ENCODE measurements at regions not wholly inside any gene's neighbourhood (a gene's known extent, or its start where the extent isn't known, plus 50 kb on each side); places are given as distances from the start of the nearest gene placed in this dataset.

GRCh38 chr9:129455151-129455995 is 165.5 kb downstream of the C9orf50 start:
- POLR2A ChIA-PET, result interaction anchor here (1.5 kb wide), 1 partner anchor 41 kb away, joined by 3 read pairs; no protein-coding TSS in a partner anchor
- Histone ChIP-seq H3K36me3 (ENCODE audit: control insufficient read depth in 2 of 2, insufficient read depth in 1 of 2, low read length in 2 of 2) (no peaks in the 10 kb centered on the region), H3K4me1 (ENCODE audit: control insufficient read depth, insufficient read depth, low read length) (peaks cover 16% of the 10 kb centered on the region), H3K27ac (ENCODE audit: extremely low read depth, low read depth, low read length) (no peak overlapping the region), H3K9me3 (ENCODE audit: control insufficient read depth, insufficient read depth, low read depth, low read length) (no peaks in the 10 kb centered on the region), H3K4me3 (ENCODE audit: low read depth, low read length) (no peak overlapping the region)
- CTCF ChIA-PET, result interaction anchor here (0.6 to 0.7 kb wide), 2 partner anchors 37 to 43 kb away, joined by 3 read pairs; no protein-coding TSS in a partner anchor
- TF ChIP-seq ZNF521 (tag by site-specific recombination; IDR thresholded peaks at IDR 0.05) (no peak), ZIC2 (tag by site-specific recombination; IDR thresholded peaks at IDR 0.05) (peak; percentile 23; the same call in 1 of the 2 replicates), WT1 (tag by site-specific recombination; IDR thresholded peaks at IDR 0.05) (peak; percentile 35; the same call in 1 of the 2 replicates), ZNF146 (tag by site-specific recombination; IDR thresholded peaks at IDR 0.05) (no peak), ZNF768 (tag by site-specific recombination; IDR thresholded peaks at IDR 0.05) (peak; percentile 73; the same call in 1 of the 2 replicates), KLF16 (tag by site-specific recombination; IDR thresholded peaks at IDR 0.05) (0 out of 2 replicates have a peak, but pooled peaks have one; percentile 29), ZNF202 (tag by site-specific recombination; IDR thresholded peaks at IDR 0.05; ENCODE audit: borderline replicate concordance) (no peak)

DNA sequence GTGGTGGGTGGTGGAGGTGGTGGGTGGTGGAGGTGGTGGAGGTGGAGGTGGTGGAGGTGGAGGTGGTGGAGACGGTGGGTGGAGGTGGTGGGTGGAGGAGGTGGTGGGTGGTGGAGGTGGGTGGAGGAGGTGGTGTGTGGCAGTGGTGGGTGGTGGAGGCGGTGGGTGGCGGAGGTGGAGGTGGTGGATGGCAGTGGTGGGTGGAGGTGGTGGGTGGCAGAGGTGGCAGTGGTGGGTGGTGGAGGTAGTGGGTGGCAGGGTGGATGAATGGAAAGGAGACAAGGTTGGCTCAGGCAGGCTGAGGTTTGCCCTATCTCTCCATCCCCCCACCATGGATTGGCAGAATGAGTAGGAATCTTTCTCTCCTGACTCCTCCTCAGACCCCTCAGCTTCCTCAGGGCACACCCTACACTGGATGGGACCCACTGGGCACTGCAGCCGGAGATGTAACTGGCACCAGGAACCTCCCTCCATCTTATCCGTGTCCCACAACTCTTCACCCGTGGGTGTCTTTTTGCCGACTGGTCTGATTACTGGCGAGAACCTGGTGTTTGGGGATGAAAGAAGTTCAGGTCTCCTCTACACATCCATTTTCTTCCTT is 166.3 kb downstream of the C9orf50 start:
- no peaks in the 10 kb centered on the region for H3K9me3 ChIP-seq (ENCODE audit: control insufficient read depth, insufficient read depth, low read depth, low read length)
- ChIA-PET CTCF (no interaction called here), POLR2A (interaction anchor here (1.5 kb wide), 1 partner anchor 42 kb away, joined by 3 read pairs; no protein-coding TSS in a partner anchor)
- H3K4me1 ChIP-seq (ENCODE audit: control insufficient read depth, insufficient read depth, low read length), result peaks cover 14% of the 10 kb centered on the region
- no peak overlapping the region for H3K4me3 ChIP-seq (ENCODE audit: low read depth, low read length)
- H3K27ac ChIP-seq (ENCODE audit: extremely low read depth, low read depth, low read length), result no peak overlapping the region
- H3K36me3 ChIP-seq (ENCODE audit: control insufficient read depth in 2 of 2, insufficient read depth in 1 of 2, low read length in 2 of 2), result no peaks in the 10 kb centered on the region
- TF ChIP-seq ZNF692 (tag by site-specific recombination; IDR thresholded peaks at IDR 0.05), result peak; percentile 39
- peak; percentile 55 for TF ChIP-seq ZNF366 (tag by site-specific recombination; conservative IDR thresholded peaks at IDR 0.05)
- TF ChIP-seq ZSCAN18 (tag by site-specific recombination; IDR thresholded peaks at IDR 0.05), result no peak
- no peak for TF ChIP-seq ZEB2 (tag by site-specific recombination; IDR thresholded peaks at IDR 0.05)
- TF ChIP-seq, protein P1, sequence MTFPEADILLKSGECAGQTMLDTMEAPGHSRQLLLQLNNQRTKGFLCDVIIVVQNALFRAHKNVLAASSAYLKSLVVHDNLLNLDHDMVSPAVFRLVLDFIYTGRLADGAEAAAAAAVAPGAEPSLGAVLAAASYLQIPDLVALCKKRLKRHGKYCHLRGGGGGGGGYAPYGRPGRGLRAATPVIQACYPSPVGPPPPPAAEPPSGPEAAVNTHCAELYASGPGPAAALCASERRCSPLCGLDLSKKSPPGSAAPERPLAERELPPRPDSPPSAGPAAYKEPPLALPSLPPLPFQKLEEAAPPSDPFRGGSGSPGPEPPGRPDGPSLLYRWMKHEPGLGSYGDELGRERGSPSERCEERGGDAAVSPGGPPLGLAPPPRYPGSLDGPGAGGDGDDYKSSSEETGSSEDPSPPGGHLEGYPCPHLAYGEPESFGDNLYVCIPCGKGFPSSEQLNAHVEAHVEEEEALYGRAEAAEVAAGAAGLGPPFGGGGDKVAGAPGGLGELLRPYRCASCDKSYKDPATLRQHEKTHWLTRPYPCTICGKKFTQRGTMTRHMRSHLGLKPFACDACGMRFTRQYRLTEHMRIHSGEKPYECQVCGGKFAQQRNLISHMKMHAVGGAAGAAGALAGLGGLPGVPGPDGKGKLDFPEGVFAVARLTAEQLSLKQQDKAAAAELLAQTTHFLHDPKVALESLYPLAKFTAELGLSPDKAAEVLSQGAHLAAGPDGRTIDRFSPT (tag by site-specific recombination; IDR thresholded peaks at IDR 0.05), result peak; percentile 69; the same call in 1 of the 2 replicates
- TF ChIP-seq, protein P2, sequence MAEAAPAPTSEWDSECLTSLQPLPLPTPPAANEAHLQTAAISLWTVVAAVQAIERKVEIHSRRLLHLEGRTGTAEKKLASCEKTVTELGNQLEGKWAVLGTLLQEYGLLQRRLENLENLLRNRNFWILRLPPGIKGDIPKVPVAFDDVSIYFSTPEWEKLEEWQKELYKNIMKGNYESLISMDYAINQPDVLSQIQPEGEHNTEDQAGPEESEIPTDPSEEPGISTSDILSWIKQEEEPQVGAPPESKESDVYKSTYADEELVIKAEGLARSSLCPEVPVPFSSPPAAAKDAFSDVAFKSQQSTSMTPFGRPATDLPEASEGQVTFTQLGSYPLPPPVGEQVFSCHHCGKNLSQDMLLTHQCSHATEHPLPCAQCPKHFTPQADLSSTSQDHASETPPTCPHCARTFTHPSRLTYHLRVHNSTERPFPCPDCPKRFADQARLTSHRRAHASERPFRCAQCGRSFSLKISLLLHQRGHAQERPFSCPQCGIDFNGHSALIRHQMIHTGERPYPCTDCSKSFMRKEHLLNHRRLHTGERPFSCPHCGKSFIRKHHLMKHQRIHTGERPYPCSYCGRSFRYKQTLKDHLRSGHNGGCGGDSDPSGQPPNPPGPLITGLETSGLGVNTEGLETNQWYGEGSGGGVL (tag by site-specific recombination; IDR thresholded peaks at IDR 0.05), result peak; percentile 31; the same call in 1 of the 2 replicates
- TF ChIP-seq KLF16 (tag by site-specific recombination; IDR thresholded peaks at IDR 0.05), result no peak
- TF ChIP-seq ZNF473 (tag by site-specific recombination; IDR thresholded peaks at IDR 0.05), result no peak
- TF ChIP-seq EGR2 (tag by site-specific recombination; IDR thresholded peaks at IDR 0.05; ENCODE audit: low read depth), result peak; percentile 97
- TF ChIP-seq KLF8 (tag by site-specific recombination; IDR thresholded peaks at IDR 0.05), result no peak
- TF ChIP-seq ZFHX2 (tag by site-specific recombination; conservative IDR thresholded peaks at IDR 0.05), result peak; percentile 97
- TF ChIP-seq, protein P3, sequence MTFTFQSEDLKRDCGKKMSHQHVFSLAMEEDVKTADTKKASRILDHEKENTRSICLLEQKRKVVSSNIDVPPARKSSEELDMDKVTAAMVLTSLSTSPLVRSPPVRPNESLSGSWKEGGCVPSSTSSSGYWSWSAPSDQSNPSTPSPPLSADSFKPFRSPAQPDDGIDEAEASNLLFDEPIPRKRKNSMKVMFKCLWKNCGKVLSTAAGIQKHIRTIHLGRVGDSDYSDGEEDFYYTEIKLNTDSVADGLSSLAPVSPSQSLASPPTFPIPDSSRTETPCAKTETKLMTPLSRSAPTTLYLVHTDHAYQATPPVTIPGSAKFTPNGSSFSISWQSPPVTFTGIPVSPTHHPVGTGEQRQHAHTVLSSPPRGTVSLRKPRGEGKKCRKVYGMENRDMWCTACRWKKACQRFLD (tag by site-specific recombination; IDR thresholded peaks at IDR 0.05), result no peak
- TF ChIP-seq ZNF707 (tag by site-specific recombination; IDR thresholded peaks at IDR 0.05), result no peak
- TF ChIP-seq KLF10 (tag by site-specific recombination; IDR thresholded peaks at IDR 0.05), result no peak
- no peak for TF ChIP-seq ZNF501 (tag by site-specific recombination; IDR thresholded peaks at IDR 0.05)
- TF ChIP-seq ZBTB7A (tag by site-specific recombination; IDR thresholded peaks at IDR 0.05; ENCODE audit: low read depth), result 0 out of 2 replicates have a peak, but pooled peaks have one; percentile 23
- TF ChIP-seq ZSCAN5A (tag by site-specific recombination; IDR thresholded peaks at IDR 0.05), result no peak
